ENCODE measurements at regions not wholly inside any gene's neighbourhood (a gene's known extent, or its start where the extent isn't known, plus 50 kb on each side); places are given as distances from the start of the nearest gene placed in this dataset.

DNA sequence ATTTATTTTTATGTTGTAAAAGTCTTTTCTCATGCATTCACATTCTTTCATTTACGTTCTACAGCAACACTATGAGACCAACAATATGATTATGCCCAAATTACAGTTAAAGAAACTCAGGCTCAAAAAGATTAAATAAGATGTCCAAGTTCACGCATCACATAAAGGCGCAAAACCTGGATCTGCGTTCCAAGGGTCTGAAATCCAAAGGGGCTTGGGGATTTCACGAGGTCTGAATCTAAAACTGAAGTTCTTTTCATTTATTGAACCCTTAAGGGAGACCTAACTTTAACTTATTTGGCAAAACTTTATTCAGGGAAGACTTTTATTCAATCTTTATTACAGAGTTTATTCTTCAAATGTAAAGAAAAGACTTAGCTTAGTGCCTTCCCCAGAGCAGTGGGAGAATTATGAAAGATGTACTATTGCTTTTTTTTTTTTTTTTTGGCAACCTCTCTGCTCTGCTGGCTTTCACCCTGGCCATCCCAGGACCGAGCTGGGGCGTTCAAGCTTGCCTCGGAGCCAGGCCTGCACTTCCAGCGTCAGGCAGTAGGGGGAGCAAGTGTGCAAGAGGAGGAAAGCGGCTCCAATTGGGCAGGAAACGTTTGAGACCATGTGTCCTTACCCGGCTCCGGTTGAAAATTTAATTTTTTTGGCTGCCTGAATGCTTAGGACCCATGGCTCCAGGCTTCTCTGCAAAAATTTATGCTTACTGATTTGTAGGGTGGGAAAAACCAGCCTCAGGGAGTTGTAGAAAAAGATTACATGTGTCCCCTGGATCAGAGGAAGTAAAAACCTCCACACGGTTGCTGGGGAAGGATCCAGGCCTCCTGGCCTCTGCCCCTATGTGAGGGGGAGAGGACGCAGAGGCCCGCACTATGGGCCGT lies 344.3 kb upstream of the KLF3 start (continued):
- TF ChIP-seq ZZZ3 (IDR thresholded peaks at IDR 0.05) (no peak), CREB1 (IDR thresholded peaks at IDR 0.05) (no peak), CREB1 (CRISPR knock-in tag; IDR thresholded peaks at IDR 0.05) (no peak), U2AF1 (optimal IDR thresholded peaks at IDR 0.05; ENCODE audit: low read depth, low read length) (no peak), KLF16 (IDR thresholded peaks at IDR 0.05) (peak; percentile 52; the same call in 1 of the 2 replicates), CBX3 (IDR thresholded peaks at IDR 0.05; ENCODE audit: borderline replicate concordance in 1 of 2, low read length in 2 of 2) (peak in 1 of 2 experiments; percentile 62; a peak in 1 of 3 replicates), FOS (IDR thresholded peaks at IDR 0.05; ENCODE audit: extremely low read depth, insufficient read length) (no peak), SNRNP70 (optimal IDR thresholded peaks at IDR 0.05; ENCODE audit: low read depth, low read length) (no peak), TAF7 (tag; IDR thresholded peaks at IDR 0.05) (no peak), ETV5 (CRISPR knock-in tag; IDR thresholded peaks at IDR 0.05; ENCODE audit: low read depth) (peak; percentile 70; the same call in 1 of the 2 replicates)
- TF ChIP-seq, protein P1, sequence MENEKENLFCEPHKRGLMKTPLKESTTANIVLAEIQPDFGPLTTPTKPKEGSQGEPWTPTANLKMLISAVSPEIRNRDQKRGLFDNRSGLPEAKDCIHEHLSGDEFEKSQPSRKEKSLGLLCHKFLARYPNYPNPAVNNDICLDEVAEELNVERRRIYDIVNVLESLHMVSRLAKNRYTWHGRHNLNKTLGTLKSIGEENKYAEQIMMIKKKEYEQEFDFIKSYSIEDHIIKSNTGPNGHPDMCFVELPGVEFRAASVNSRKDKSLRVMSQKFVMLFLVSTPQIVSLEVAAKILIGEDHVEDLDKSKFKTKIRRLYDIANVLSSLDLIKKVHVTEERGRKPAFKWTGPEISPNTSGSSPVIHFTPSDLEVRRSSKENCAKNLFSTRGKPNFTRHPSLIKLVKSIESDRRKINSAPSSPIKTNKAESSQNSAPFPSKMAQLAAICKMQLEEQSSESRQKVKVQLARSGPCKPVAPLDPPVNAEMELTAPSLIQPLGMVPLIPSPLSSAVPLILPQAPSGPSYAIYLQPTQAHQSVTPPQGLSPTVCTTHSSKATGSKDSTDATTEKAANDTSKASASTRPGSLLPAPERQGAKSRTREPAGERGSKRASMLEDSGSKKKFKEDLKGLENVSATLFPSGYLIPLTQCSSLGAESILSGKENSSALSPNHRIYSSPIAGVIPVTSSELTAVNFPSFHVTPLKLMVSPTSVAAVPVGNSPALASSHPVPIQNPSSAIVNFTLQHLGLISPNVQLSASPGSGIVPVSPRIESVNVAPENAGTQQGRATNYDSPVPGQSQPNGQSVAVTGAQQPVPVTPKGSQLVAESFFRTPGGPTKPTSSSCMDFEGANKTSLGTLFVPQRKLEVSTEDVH (IDR thresholded peaks at IDR 0.05; ENCODE audit: low read depth, partially characterized antibody): no peak
- TF ChIP-seq, protein P2, sequence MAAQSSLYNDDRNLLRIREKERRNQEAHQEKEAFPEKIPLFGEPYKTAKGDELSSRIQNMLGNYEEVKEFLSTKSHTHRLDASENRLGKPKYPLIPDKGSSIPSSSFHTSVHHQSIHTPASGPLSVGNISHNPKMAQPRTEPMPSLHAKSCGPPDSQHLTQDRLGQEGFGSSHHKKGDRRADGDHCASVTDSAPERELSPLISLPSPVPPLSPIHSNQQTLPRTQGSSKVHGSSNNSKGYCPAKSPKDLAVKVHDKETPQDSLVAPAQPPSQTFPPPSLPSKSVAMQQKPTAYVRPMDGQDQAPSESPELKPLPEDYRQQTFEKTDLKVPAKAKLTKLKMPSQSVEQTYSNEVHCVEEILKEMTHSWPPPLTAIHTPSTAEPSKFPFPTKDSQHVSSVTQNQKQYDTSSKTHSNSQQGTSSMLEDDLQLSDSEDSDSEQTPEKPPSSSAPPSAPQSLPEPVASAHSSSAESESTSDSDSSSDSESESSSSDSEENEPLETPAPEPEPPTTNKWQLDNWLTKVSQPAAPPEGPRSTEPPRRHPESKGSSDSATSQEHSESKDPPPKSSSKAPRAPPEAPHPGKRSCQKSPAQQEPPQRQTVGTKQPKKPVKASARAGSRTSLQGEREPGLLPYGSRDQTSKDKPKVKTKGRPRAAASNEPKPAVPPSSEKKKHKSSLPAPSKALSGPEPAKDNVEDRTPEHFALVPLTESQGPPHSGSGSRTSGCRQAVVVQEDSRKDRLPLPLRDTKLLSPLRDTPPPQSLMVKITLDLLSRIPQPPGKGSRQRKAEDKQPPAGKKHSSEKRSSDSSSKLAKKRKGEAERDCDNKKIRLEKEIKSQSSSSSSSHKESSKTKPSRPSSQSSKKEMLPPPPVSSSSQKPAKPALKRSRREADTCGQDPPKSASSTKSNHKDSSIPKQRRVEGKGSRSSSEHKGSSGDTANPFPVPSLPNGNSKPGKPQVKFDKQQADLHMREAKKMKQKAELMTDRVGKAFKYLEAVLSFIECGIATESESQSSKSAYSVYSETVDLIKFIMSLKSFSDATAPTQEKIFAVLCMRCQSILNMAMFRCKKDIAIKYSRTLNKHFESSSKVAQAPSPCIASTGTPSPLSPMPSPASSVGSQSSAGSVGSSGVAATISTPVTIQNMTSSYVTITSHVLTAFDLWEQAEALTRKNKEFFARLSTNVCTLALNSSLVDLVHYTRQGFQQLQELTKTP (IDR thresholded peaks at IDR 0.05; ENCODE audit: low read depth in 1 of 2, partially characterized antibody in 2 of 2): peak in 1 of 2 experiments; percentile 13
- TF ChIP-seq, protein P3, sequence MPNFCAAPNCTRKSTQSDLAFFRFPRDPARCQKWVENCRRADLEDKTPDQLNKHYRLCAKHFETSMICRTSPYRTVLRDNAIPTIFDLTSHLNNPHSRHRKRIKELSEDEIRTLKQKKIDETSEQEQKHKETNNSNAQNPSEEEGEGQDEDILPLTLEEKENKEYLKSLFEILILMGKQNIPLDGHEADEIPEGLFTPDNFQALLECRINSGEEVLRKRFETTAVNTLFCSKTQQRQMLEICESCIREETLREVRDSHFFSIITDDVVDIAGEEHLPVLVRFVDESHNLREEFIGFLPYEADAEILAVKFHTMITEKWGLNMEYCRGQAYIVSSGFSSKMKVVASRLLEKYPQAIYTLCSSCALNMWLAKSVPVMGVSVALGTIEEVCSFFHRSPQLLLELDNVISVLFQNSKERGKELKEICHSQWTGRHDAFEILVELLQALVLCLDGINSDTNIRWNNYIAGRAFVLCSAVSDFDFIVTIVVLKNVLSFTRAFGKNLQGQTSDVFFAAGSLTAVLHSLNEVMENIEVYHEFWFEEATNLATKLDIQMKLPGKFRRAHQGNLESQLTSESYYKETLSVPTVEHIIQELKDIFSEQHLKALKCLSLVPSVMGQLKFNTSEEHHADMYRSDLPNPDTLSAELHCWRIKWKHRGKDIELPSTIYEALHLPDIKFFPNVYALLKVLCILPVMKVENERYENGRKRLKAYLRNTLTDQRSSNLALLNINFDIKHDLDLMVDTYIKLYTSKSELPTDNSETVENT (CRISPR knock-in tag; IDR thresholded peaks at IDR 0.05): no peak
- TF ChIP-seq, protein P4, sequence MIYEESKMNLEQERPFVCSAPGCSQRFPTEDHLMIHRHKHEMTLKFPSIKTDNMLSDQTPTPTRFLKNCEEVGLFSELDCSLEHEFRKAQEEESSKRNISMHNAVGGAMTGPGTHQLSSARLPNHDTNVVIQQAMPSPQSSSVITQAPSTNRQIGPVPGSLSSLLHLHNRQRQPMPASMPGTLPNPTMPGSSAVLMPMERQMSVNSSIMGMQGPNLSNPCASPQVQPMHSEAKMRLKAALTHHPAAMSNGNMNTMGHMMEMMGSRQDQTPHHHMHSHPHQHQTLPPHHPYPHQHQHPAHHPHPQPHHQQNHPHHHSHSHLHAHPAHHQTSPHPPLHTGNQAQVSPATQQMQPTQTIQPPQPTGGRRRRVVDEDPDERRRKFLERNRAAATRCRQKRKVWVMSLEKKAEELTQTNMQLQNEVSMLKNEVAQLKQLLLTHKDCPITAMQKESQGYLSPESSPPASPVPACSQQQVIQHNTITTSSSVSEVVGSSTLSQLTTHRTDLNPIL (CRISPR knock-in tag; IDR thresholded peaks at IDR 0.05): no peak
- TF ChIP-seq, protein P5, sequence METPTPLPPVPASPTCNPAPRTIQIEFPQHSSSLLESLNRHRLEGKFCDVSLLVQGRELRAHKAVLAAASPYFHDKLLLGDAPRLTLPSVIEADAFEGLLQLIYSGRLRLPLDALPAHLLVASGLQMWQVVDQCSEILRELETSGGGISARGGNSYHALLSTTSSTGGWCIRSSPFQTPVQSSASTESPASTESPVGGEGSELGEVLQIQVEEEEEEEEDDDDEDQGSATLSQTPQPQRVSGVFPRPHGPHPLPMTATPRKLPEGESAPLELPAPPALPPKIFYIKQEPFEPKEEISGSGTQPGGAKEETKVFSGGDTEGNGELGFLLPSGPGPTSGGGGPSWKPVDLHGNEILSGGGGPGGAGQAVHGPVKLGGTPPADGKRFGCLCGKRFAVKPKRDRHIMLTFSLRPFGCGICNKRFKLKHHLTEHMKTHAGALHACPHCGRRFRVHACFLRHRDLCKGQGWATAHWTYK (CRISPR knock-in tag; IDR thresholded peaks at IDR 0.05): no peak

Data from K562 (cell line).